GM23338 (cell line): ENCODE measurements at regions not wholly inside any gene's neighbourhood (a gene's known extent, or its start where the extent isn't known, plus 50 kb on each side); places are given as distances from the start of the nearest gene placed in this dataset.

Experiments
- ATAC-seq: fragments of 200-7000 bp; cut with Tn5 transposase; 3 replicates; pipeline ENCODE4 v1.9.1; 2020
- DNase-seq: peaks from one replicate; pipeline ENCODE4 v3.0.0-alpha.2; 2015; ENCODE audit warnings: low spot score
- H2AFZ ChIP-seq: fragments of 200-600 bp; sonication (generic); 2 replicates; pipeline ENCODE4 v1.8.0; 2016; ENCODE audit warnings: antibody characterized with exemption, mild to moderate bottlenecking, moderate library complexity
- H3F3A ChIP-seq: fragments of 200-600 bp; sonication (generic); replicated peaks from 2 replicates; pipeline ENCODE4 v1.8.0; 2017; ENCODE audit warnings: antibody characterized with exemption, mixed run types, low read depth
- H3K27ac ChIP-seq: fragments of 200-600 bp; sonication (generic); 2 replicates; pipeline ENCODE4 v1.6.1; 2016; ENCODE audit warnings: low read depth
- H3K27me3 ChIP-seq: fragments of 200-600 bp; sonication (generic); 2 replicates; pipeline ENCODE4 v1.8.0; 2016; ENCODE audit warnings: mild to moderate bottlenecking, mixed run types, moderate library complexity; ENCODE audit not compliant: insufficient read depth
- H3K36me3 ChIP-seq: fragments of 200-600 bp; sonication (generic); 2 replicates; pipeline ENCODE4 v1.8.0; 2016; ENCODE audit warnings: mild to moderate bottlenecking; ENCODE audit not compliant: insufficient read depth
- H3K4me1 ChIP-seq: fragments of 200-600 bp; sonication (generic); 2 replicates; pipeline ENCODE4 v1.8.0; 2016; ENCODE audit warnings: mild to moderate bottlenecking, moderate library complexity; ENCODE audit not compliant: insufficient read depth
- H3K4me2 ChIP-seq: fragments of 200-600 bp; sonication (generic); 2 replicates; pipeline ENCODE4 v1.7.1; 2017; ENCODE audit warnings: mixed run types
- H3K4me3 ChIP-seq: fragments of 200-600 bp; sonication (generic); 2 replicates; pipeline ENCODE4 v1.6.1; 2016; ENCODE audit warnings: mixed run types
- H3K79me2 ChIP-seq: fragments of 200-600 bp; sonication (generic); replicated peaks from 2 replicates; pipeline ENCODE4 v1.8.0; 2017; ENCODE audit warnings: mild to moderate bottlenecking; ENCODE audit not compliant: insufficient read depth
- H3K9me2 ChIP-seq: fragments of 200-600 bp; sonication (generic); 2 replicates; pipeline ENCODE4 v1.8.0; 2017; ENCODE audit not compliant: insufficient read depth
- H4K20me1 ChIP-seq: fragments of 200-600 bp; sonication (generic); replicated peaks from 2 replicates; pipeline ENCODE4 v1.8.0; 2017; ENCODE audit warnings: mild to moderate bottlenecking; ENCODE audit not compliant: insufficient read depth
- H3K27ac Mint-ChIP-seq: 2 replicates; pipeline ENCODE4 v1.8.0; 2020; ENCODE audit warnings: inconsistent platforms, mild to moderate bottlenecking, moderate library complexity, mixed read lengths
- H3K27me3 Mint-ChIP-seq: 3 replicates; pipeline ENCODE4 v1.8.0; 2022; ENCODE audit warnings: low read depth, mild to moderate bottlenecking, moderate library complexity, mixed read lengths, inconsistent platforms; ENCODE audit not compliant: insufficient read depth, poor library complexity
- H3K36me3 Mint-ChIP-seq: 3 replicates; pipeline ENCODE4 v1.8.0; 2021; ENCODE audit warnings: low read depth, mild to moderate bottlenecking, inconsistent platforms, moderate library complexity, mixed read lengths
- H3K4me1 Mint-ChIP-seq: 3 replicates; pipeline ENCODE4 v1.8.0; 2020; ENCODE audit warnings: mild to moderate bottlenecking, inconsistent platforms, mixed read lengths
- H3K4me3 Mint-ChIP-seq: 3 replicates; pipeline ENCODE4 v1.8.0; 2021; ENCODE audit warnings: moderate library complexity, mild to moderate bottlenecking, inconsistent platforms, mixed read lengths
- H3K9me3 Mint-ChIP-seq: 3 replicates; pipeline ENCODE4 v1.8.0; 2020; ENCODE audit warnings: moderate library complexity, mild to moderate bottlenecking, inconsistent platforms, mixed read lengths
- CREB1 ChIP-seq: fragments of 250-450 bp; sonication (Bioruptor Pico); IDR thresholded peaks from 2 replicates; pipeline ENCODE4 v1.5.0; 2020; ENCODE audit warnings: low read depth, mild to moderate bottlenecking, moderate library complexity
- EZH2 ChIP-seq: fragments of 200-600 bp; sonication (generic); IDR thresholded peaks from one replicate; pipeline ENCODE4 v1.8.0; 2017; ENCODE audit warnings: antibody characterized with exemption, mild to moderate bottlenecking, low read depth; ENCODE audit not compliant: unreplicated experiment
- JUNB ChIP-seq: IDR thresholded peaks from one replicate; pipeline ENCODE4 v1.6.1; 2016; ENCODE audit warnings: antibody characterized with exemption; ENCODE audit not compliant: unreplicated experiment
- POLR2AphosphoS5 ChIP-seq: IDR thresholded peaks from 2 replicates; pipeline ENCODE4 v1.6.1; 2016; ENCODE audit warnings: antibody characterized with exemption, low read depth
- STAT1 ChIP-seq: IDR thresholded peaks from one replicate; pipeline ENCODE4 v1.6.1; 2016; ENCODE audit warnings: antibody characterized with exemption; ENCODE audit not compliant: unreplicated experiment
- ZNF114 ChIP-seq: fragments of 250-450 bp; sonication (Bioruptor Pico); IDR thresholded peaks from 2 replicates; pipeline ENCODE4 v1.5.0; 2020; ENCODE audit warnings: mild to moderate bottlenecking, moderate library complexity
- TF ChIP-seq, protein P1 (sequence below): IDR thresholded peaks from 2 replicates; pipeline ENCODE4 v1.6.1; 2016; ENCODE audit warnings: antibody characterized with exemption
- TF ChIP-seq, protein P2 (sequence below): IDR thresholded peaks from one replicate; pipeline ENCODE4 v1.6.1; 2018; ENCODE audit warnings: antibody characterized with exemption; ENCODE audit not compliant: unreplicated experiment

DNA sequence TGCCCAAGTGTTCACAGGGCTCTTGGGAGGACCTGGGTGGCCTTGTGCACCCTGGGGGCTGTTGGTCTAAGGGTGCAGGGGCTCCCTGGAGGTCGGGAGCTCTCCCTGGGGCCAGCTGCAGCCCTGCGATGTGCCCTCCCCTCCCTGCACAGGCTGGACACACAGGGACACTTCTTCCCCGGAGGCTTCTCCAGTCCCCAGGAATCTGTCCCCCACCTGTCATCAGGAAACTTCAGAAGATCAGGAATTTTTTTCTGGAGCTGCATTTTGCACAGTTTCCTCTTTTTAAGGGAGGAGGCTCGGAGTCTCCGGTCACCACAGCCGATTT, 66.9 kb upstream of the BHLHE23 start (continued):
- TF ChIP-seq, protein P1, sequence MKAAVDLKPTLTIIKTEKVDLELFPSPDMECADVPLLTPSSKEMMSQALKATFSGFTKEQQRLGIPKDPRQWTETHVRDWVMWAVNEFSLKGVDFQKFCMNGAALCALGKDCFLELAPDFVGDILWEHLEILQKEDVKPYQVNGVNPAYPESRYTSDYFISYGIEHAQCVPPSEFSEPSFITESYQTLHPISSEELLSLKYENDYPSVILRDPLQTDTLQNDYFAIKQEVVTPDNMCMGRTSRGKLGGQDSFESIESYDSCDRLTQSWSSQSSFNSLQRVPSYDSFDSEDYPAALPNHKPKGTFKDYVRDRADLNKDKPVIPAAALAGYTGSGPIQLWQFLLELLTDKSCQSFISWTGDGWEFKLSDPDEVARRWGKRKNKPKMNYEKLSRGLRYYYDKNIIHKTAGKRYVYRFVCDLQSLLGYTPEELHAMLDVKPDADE = no peak

DNA sequence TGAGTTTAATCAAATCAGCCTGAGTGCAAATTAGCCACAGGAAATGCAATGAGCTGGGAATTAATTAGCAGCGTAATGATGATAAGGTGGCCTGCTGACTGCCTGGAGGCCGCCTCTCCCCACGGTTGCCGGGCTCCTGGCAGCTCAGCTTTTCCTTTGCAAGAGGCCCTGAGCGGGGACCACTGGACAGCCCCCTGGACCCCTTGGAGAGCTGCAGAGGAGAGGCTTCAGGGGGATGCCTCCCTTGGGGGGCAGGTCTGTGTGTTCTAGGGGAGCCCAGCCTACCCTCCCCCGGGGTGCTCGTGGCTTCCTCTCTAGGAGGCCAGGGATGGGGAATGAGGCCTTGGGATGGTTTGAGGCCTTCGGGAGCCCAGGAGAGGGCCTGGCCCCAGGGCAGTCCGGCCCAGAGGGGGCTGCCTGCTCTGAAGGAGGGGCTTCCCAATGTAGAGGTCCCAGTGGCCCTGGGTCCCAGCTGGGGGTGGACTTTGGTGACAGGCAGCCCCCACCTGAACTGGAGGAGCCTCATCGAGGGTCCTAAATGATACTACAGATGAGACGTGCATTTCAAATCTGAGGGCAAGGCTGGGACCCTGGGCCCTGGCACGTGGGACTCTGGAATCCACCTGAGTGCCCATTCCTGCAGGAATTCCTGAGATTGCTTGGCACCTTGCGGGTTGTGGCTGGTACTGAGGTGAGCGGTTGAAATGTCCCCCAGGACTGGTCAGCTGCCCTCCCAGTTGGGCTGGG, 66.4 kb upstream of the BHLHE23 start:
- H3K36me3 ChIP-seq = no peaks in the 10 kb centered on the region
- TF ChIP-seq POLR2AphosphoS5 = no peak
- TF ChIP-seq JUNB = no peak
- TF ChIP-seq EZH2 = no peak
- Mint-ChIP-seq H3K27ac (no peak overlapping the region), H3K9me3 (peaks cover 6% of the 10 kb centered on the region; the same call in 2 of the 3 replicates), H3K27me3 (peaks cover 33% of the 10 kb centered on the region), H3K4me3 (peak overlapping the region; percentile 66), H3K4me1 (peaks cover 4% of the 10 kb centered on the region), H3K36me3 (no peaks in the 10 kb centered on the region)
- H3K4me1 ChIP-seq = peaks cover 8% of the 10 kb centered on the region; the same call in 1 of the 2 replicates
- H3F3A ChIP-seq = no peaks in the 10 kb centered on the region
- H3K9me2 ChIP-seq = no peaks in the 10 kb centered on the region
- ATAC-seq (no peak), DNase-seq (no peak)
- H3K27me3 ChIP-seq = peaks cover 29% of the 10 kb centered on the region
- no peak overlapping the region for H2AFZ ChIP-seq
- peaks cover under 1% of the 10 kb centered on the region; the same call in 1 of the 2 replicates for H4K20me1 ChIP-seq
- peak overlapping the region; percentile 53; the same call in 1 of the 2 replicates for H3K4me3 ChIP-seq
- no peak overlapping the region for H3K27ac ChIP-seq
- no peaks in the 10 kb centered on the region for H3K79me2 ChIP-seq
- H3K4me2 ChIP-seq = peak overlapping the region; percentile 83

DNA sequence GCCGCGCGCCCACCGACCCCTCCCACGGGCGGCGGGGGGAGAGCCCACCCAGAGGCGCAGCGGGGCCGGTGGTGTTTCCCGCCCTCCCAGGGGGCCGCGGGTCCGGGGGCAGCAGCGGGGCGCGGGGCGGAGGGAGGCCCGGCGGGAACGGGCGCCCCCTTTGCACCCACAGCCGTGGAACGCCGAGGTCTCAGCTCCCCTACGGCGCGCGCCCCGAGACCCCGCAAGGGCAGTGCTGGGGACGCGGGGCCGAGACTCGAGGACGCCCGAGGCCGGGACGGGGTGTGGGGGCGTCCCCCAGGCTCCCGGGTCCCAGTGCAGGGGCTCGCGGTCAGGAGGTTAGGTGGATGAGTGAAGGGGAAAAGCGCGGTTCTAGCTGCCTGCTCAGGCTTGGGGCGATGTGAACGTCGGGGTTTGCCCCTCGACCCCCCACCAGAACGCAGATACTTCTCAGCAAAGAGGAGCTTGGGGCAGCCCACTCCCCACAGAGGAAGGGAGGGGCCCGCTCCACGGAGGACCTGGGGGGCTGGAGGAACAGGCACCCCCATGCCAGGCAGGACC, 65.5 kb upstream of the BHLHE23 start:
- Histone ChIP-seq H3K27me3 (peaks cover 29% of the 10 kb centered on the region), H3F3A (no peaks in the 10 kb centered on the region), H3K79me2 (no peaks in the 10 kb centered on the region), H3K4me2 (peak overlapping the region; percentile 83), H2AFZ (peak overlapping the region; percentile 66; the same call in 1 of the 2 replicates), H3K4me1 (peaks cover 8% of the 10 kb centered on the region; the same call in 1 of the 2 replicates), H3K9me2 (no peaks in the 10 kb centered on the region), H4K20me1 (no peaks in the 10 kb centered on the region; the same call in 1 of the 2 replicates), H3K27ac (no peak overlapping the region), H3K36me3 (no peaks in the 10 kb centered on the region), H3K4me3 (peak overlapping the region; percentile 53)
- Mint-ChIP-seq H3K4me1 (peaks cover 8% of the 10 kb centered on the region), H3K27me3 (peaks cover 33% of the 10 kb centered on the region), H3K36me3 (no peaks in the 10 kb centered on the region), H3K9me3 (peaks cover 4% of the 10 kb centered on the region; the same call in 1 of the 3 replicates), H3K27ac (no peak overlapping the region), H3K4me3 (peak overlapping the region; percentile 66; the same call in 2 of the 3 replicates)
- DNase-seq (peak; percentile 49), ATAC-seq (peak; percentile 25)
- TF ChIP-seq, protein P2, sequence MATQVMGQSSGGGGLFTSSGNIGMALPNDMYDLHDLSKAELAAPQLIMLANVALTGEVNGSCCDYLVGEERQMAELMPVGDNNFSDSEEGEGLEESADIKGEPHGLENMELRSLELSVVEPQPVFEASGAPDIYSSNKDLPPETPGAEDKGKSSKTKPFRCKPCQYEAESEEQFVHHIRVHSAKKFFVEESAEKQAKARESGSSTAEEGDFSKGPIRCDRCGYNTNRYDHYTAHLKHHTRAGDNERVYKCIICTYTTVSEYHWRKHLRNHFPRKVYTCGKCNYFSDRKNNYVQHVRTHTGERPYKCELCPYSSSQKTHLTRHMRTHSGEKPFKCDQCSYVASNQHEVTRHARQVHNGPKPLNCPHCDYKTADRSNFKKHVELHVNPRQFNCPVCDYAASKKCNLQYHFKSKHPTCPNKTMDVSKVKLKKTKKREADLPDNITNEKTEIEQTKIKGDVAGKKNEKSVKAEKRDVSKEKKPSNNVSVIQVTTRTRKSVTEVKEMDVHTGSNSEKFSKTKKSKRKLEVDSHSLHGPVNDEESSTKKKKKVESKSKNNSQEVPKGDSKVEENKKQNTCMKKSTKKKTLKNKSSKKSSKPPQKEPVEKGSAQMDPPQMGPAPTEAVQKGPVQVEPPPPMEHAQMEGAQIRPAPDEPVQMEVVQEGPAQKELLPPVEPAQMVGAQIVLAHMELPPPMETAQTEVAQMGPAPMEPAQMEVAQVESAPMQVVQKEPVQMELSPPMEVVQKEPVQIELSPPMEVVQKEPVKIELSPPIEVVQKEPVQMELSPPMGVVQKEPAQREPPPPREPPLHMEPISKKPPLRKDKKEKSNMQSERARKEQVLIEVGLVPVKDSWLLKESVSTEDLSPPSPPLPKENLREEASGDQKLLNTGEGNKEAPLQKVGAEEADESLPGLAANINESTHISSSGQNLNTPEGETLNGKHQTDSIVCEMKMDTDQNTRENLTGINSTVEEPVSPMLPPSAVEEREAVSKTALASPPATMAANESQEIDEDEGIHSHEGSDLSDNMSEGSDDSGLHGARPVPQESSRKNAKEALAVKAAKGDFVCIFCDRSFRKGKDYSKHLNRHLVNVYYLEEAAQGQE = no peak
- TF ChIP-seq POLR2AphosphoS5 (no peak), STAT1 (no peak), CREB1 (CRISPR knock-in tag) (no peak), ZNF114 (no peak)
- TF ChIP-seq, protein P1 = no peak
